MCF 10A (cell line): ENCODE measurements at regions not wholly inside any gene's neighbourhood (a gene's known extent, or its start where the extent isn't known, plus 50 kb on each side); places are given as distances from the start of the nearest gene placed in this dataset.

Experiments used
- BruUV-seq: library from RNA; stranded (reverse); fragments of 400-500 nt; replicated peaks from 2 replicates; lab custom pipeline; 2021; lab: Mats Ljungman, UMichigan
- CTCF ChIA-PET: fragments of 300-600 bp; sonication (Branson Sonifier 250); formaldehyde crosslinking; extraction: SDS; loops from one replicate; lab custom pipeline; 2021; ENCODE audit warnings: antibody characterized with exemption, inconsistent platforms; lab: Yijun Ruan, JAX
- POLR2A ChIA-PET: fragments of 300-600, 350-650 bp; sonication (Branson Sonifier 250); formaldehyde crosslinking; extraction: SDS; loops from one replicate; lab custom pipeline; 2020; ENCODE audit warnings: antibody characterized with exemption, inconsistent platforms; lab: Yijun Ruan, JAX
- DNase-seq: peaks from one replicate; pipeline ENCODE4 v3.0.0-alpha.2; 2018; ENCODE audit not compliant: unreplicated experiment
- H3K27ac Mint-ChIP-seq: one replicate; pipeline ENCODE4 v1.8.0; 2022; ENCODE audit warnings: mild to moderate bottlenecking, low read depth, mixed read lengths; ENCODE audit not compliant: unreplicated experiment
- H3K27me3 Mint-ChIP-seq: one replicate; pipeline ENCODE4 v1.8.0; 2022; ENCODE audit warnings: mixed read lengths; ENCODE audit not compliant: insufficient read depth, unreplicated experiment
- H3K36me3 Mint-ChIP-seq: one replicate; pipeline ENCODE4 v1.8.0; 2022; ENCODE audit warnings: mild to moderate bottlenecking, moderate library complexity, mixed read lengths; ENCODE audit not compliant: insufficient read depth, unreplicated experiment
- H3K4me1 Mint-ChIP-seq: one replicate; pipeline ENCODE4 v1.8.0; 2022; ENCODE audit warnings: mixed read lengths; ENCODE audit not compliant: insufficient read depth, unreplicated experiment
- H3K4me3 Mint-ChIP-seq: one replicate; pipeline ENCODE4 v1.8.0; 2022; ENCODE audit warnings: mild to moderate bottlenecking, moderate library complexity, mixed read lengths; ENCODE audit not compliant: unreplicated experiment
- H3K9me3 Mint-ChIP-seq: one replicate; pipeline ENCODE4 v1.8.0; 2022; ENCODE audit warnings: mixed read lengths; ENCODE audit not compliant: unreplicated experiment
- CTCF ChIP-seq: fragments of 200-600 bp; IDR thresholded peaks from one replicate; pipeline ENCODE4 v1.8.0; 2022; ENCODE audit warnings: antibody characterized with exemption, mild to moderate bottlenecking; ENCODE audit not compliant: unreplicated experiment
- intact Hi-C: fragments of 100-400 bp; cut with micrococcal nuclease; formaldehyde crosslinking; loops from 2 replicates; pipeline ENCODE4 v1.14.1; 2022

DNA sequence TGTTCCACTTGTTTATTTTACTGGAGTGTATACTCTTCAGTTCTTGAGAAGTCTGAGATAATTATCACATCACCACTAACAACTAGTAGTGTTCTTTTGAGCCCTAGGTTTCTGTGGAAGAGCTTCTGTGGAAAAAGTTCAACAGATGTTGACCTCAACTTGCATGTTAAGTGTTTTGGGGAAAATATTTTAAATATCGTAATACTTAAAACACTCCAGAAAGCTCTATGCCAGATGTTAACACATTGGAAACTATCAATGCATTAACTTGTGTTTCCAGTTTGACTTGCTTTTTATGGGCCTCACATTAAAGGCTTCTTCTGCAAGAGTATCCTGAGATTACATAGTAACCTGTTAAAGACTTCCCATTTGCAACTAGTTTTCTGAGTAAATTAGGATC lies 173.1 kb downstream of the DUSP6 start:
- CTCF ChIA-PET: interaction anchor here (0.7 to 1.5 kb wide), 3 partner anchors 69 to 282 kb away, joined by 3 to 4 read pairs (median 3); no protein-coding TSS in a partner anchor
- no peak overlapping the region for H3K27ac Mint-ChIP-seq
- TF ChIP-seq CTCF: no peak
- DNase-seq: no peak
- H3K27me3 Mint-ChIP-seq: no peaks in the 10 kb centered on the region
- BruUV-seq: no TSS peak
- no peaks in the 10 kb centered on the region for H3K9me3 Mint-ChIP-seq
- H3K36me3 Mint-ChIP-seq: no peaks in the 10 kb centered on the region
- POLR2A ChIA-PET: interaction anchor here (1.1 to 4.8 kb wide), 6 partner anchors 10 to 282 kb away, joined by 3 to 155 read pairs (median 9); partner anchors contain the start of gene DUSP6
- H3K4me3 Mint-ChIP-seq: no peak overlapping the region
- intact Hi-C loops: no loop called here
- peaks cover 37% of the 10 kb centered on the region for H3K4me1 Mint-ChIP-seq

GRCh38 chr12:89177802-89178395 lies 174.4 kb downstream of the DUSP6 start:
- intact Hi-C loops: no loop called here
- Mint-ChIP-seq H3K4me3 (no peak overlapping the region), H3K27ac (no peak overlapping the region), H3K4me1 (peaks cover 29% of the 10 kb centered on the region), H3K9me3 (no peaks in the 10 kb centered on the region), H3K27me3 (no peaks in the 10 kb centered on the region), H3K36me3 (no peaks in the 10 kb centered on the region)
- TF ChIP-seq CTCF: no peak
- CTCF ChIA-PET: interaction anchor here (0.6 kb wide), 1 partner anchor 300 kb away, joined by 3 read pairs; no protein-coding TSS in a partner anchor
- POLR2A ChIA-PET: interaction anchor here (0.7 to 4.8 kb wide), 3 partner anchors 14 to 260 kb away, joined by 3 to 114 read pairs (median 3); no protein-coding TSS in a partner anchor
- DNase-seq: no peak
- no TSS peak for BruUV-seq

GRCh38 chr12:89176676-89177075 lies 175.6 kb downstream of the DUSP6 start:
- no peak for DNase-seq
- H3K4me1 Mint-ChIP-seq: peaks cover 20% of the 10 kb centered on the region
- no peaks in the 10 kb centered on the region for H3K36me3 Mint-ChIP-seq
- BruUV-seq: no TSS peak
- no peak overlapping the region for H3K4me3 Mint-ChIP-seq
- CTCF ChIA-PET: interaction anchor here (0.6 to 0.8 kb wide), 2 partner anchors 10 to 48 kb away, joined by 3 to 6 read pairs; no protein-coding TSS in a partner anchor
- intact Hi-C loops: no loop called here
- no peak overlapping the region for H3K27ac Mint-ChIP-seq
- no peaks in the 10 kb centered on the region for H3K9me3 Mint-ChIP-seq
- POLR2A ChIA-PET: interaction anchor here (0.6 to 0.9 kb wide), 2 partner anchors 171 to 175 kb away, joined by 3 to 7 read pairs; no protein-coding TSS in a partner anchor
- no peak for TF ChIP-seq CTCF
- no peaks in the 10 kb centered on the region for H3K27me3 Mint-ChIP-seq

GRCh38 chr12:89173678-89174077 lies 178.6 kb downstream of the DUSP6 start:
- no peak for TF ChIP-seq CTCF
- no TSS peak for BruUV-seq
- CTCF ChIA-PET: interaction anchor here (1.2 kb wide), 1 partner anchor 8 kb away, joined by 3 read pairs; no protein-coding TSS in a partner anchor
- H3K4me1 Mint-ChIP-seq: no peaks in the 10 kb centered on the region
- H3K27me3 Mint-ChIP-seq: no peaks in the 10 kb centered on the region
- no peak overlapping the region for H3K27ac Mint-ChIP-seq
- peaks cover 8% of the 10 kb centered on the region for H3K9me3 Mint-ChIP-seq
- no peak for DNase-seq
- no peak overlapping the region for H3K4me3 Mint-ChIP-seq
- POLR2A ChIA-PET: interaction anchor here (1.2 to 1.3 kb wide), 3 partner anchors 10 to 85 kb away, joined by 3 to 6 read pairs (median 4); no protein-coding TSS in a partner anchor
- no peaks in the 10 kb centered on the region for H3K36me3 Mint-ChIP-seq
- intact Hi-C loops: no loop called here
